ENCODE measurements at regions not wholly inside any gene's neighbourhood (a gene's known extent, or its start where the extent isn't known, plus 50 kb on each side); places are given as distances from the start of the nearest gene placed in this dataset.

DNA sequence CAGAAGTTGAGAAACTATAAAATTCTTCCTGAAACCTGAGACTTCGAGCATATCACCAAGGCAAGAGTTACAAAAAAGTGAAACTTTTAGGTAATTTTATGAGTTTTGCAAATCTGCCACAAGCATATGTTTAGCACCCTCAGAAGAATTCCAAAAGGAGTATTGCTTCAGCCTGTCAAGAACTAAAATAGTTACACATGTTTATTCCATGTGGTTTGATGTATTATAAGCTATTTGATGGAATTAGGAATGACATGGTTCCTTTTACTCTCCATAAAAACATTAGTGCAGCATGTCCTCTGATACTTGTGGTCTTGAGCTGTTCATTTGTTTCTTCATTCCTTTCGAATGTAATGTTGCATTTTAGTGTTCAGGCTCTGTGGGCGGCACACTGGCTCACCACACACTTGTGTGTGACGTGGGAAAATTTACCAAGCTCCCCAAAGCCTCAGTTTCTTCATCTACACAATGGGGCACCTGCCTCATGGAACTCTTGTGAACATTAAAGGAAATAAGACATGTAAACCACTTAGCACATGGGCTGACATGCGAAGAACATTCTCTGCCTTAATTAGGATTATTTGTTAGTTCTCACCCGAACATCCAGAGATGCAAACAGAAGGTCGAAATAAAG is 204.2 kb upstream of the FOXF1 start:
- no peak for TF ChIP-seq SUZ12 (IDR thresholded peaks at IDR 0.05)
- TF ChIP-seq ARNT (IDR thresholded peaks at IDR 0.05) = no peak
- no peak for TF ChIP-seq BHLHE40 (IDR thresholded peaks at IDR 0.05; ENCODE audit: borderline replicate concordance)
